IMR-90 (cell line): ENCODE measurements at regions not wholly inside any gene's neighbourhood (a gene's known extent, or its start where the extent isn't known, plus 50 kb on each side); places are given as distances from the start of the nearest gene placed in this dataset.

Source experiments
- ATAC-seq: fragments of 200-7000 bp; cut with Tn5 transposase; 2 replicates; pipeline ENCODE4 v1.9.1; 2020; ENCODE audit warnings: low read depth, mild to moderate bottlenecking, moderate library complexity
- BruUV-seq: library from RNA; stranded (reverse); fragments of 400-500 nt; replicated peaks from 2 replicates; lab custom pipeline; 2021; lab: Mats Ljungman, UMichigan
- CTCF ChIA-PET: fragments of 300-600 bp; formaldehyde crosslinking; extraction: SDS; loops from one replicate; lab custom pipeline; 2021; ENCODE audit warnings: antibody characterized with exemption; lab: Yijun Ruan, JAX
- POLR2A ChIA-PET: fragments of 300-600 bp; sonication (Branson Sonifier 250); formaldehyde crosslinking; loops from one replicate; lab custom pipeline; 2022; ENCODE audit warnings: antibody characterized with exemption; ENCODE audit not compliant: unreplicated experiment; lab: Charles Lee
- DNase-seq: peaks from one replicate; pipeline ENCODE4 v3.0.0; 2013
- H2AFZ ChIP-seq: replicated peaks from 2 replicates; pipeline ENCODE3; 2013; ENCODE audit warnings: low read length, mild to moderate bottlenecking; ENCODE audit not compliant: poor library complexity
- H2AK5ac ChIP-seq: 2 replicates; pipeline ENCODE4 v1.6.1; 2013; ENCODE audit warnings: low read depth, low read length, inconsistent platforms
- H2AK9ac ChIP-seq: replicated peaks from 2 replicates; pipeline ENCODE3; 2013; ENCODE audit warnings: mild to moderate bottlenecking, low read depth, low read length, moderate library complexity; ENCODE audit not compliant: poor library complexity
- H2BK120ac ChIP-seq: 2 replicates; pipeline ENCODE4 v1.6.1; 2013; ENCODE audit warnings: low read depth, low read length, inconsistent platforms
- H2BK15ac ChIP-seq: 3 replicates; pipeline ENCODE4 v1.6.1; 2013; ENCODE audit warnings: low read depth, low read length, inconsistent platforms
- H2BK20ac ChIP-seq: 2 replicates; pipeline ENCODE4 v1.6.1; 2013; ENCODE audit warnings: low read depth, mild to moderate bottlenecking, inconsistent platforms, low read length, moderate library complexity
- H2BK5ac ChIP-seq: 2 replicates; pipeline ENCODE4 v1.6.1; 2013; ENCODE audit warnings: mild to moderate bottlenecking, low read depth, low read length, inconsistent platforms; ENCODE audit not compliant: poor library complexity, severe bottlenecking
- H3K14ac ChIP-seq: replicated peaks from 2 replicates; pipeline ENCODE4 v1.6.1; 2013; ENCODE audit warnings: low read depth, low read length, inconsistent platforms
- H3K18ac ChIP-seq: 2 replicates; pipeline ENCODE4 v1.6.1; 2013; ENCODE audit warnings: low read depth, low read length, control low read depth
- H3K23ac ChIP-seq: 2 replicates; pipeline ENCODE4 v1.6.1; 2013; ENCODE audit warnings: low read depth, low read length, inconsistent platforms
- H3K27ac ChIP-seq: 2 replicates; pipeline ENCODE4 v1.5.1; 2013; ENCODE audit warnings: mild to moderate bottlenecking, control low read depth, low read length; ENCODE audit not compliant: insufficient read depth
- H3K27me3 ChIP-seq: 2 replicates; pipeline ENCODE4 v1.6.1; 2013; ENCODE audit warnings: low read length; ENCODE audit not compliant: control insufficient read depth, insufficient read depth
- H3K36me3 ChIP-seq: 2 replicates; pipeline ENCODE4 v1.6.1; 2013; ENCODE audit warnings: low read length, mixed read lengths; ENCODE audit not compliant: control insufficient read depth, insufficient read depth
- H3K4ac ChIP-seq: 2 replicates; pipeline ENCODE4 v1.6.1; 2013; ENCODE audit warnings: low read depth, low read length, inconsistent platforms
- H3K4me1 ChIP-seq: 2 replicates; pipeline ENCODE4 v1.6.1; 2013; ENCODE audit warnings: low read length, mixed read lengths; ENCODE audit not compliant: control insufficient read depth, insufficient read depth
- H3K4me2 ChIP-seq: 2 replicates; pipeline ENCODE4 v1.6.1; 2013; ENCODE audit warnings: low read depth, mild to moderate bottlenecking, control low read depth, low read length, moderate library complexity
- H3K4me3 ChIP-seq: 2 replicates; pipeline ENCODE4 v1.5.1; 2013; ENCODE audit warnings: low read depth, mild to moderate bottlenecking, control low read depth, low read length, moderate library complexity; ENCODE audit not compliant: insufficient read depth
- H3K56ac ChIP-seq: 2 replicates; pipeline ENCODE4 v1.6.1; 2013; ENCODE audit warnings: low read length, inconsistent platforms; ENCODE audit not compliant: insufficient read depth; ENCODE audit errors: extremely low read depth
- H3K79me1 ChIP-seq, 2 experiments: 2 replicates each; pipeline ENCODE4 v1.6.1; 2013; ENCODE audit warnings: low read length in 2 of 2, inconsistent platforms in 1 of 2, low read depth in 1 of 2
- H3K9ac ChIP-seq: 2 replicates; pipeline ENCODE4 v1.6.1; 2013; ENCODE audit warnings: low read depth, low read length, control low read depth
- H3K9me1 ChIP-seq: 2 replicates; pipeline ENCODE4 v1.6.1; 2013; ENCODE audit warnings: low read length, inconsistent platforms; ENCODE audit not compliant: insufficient read depth
- H3K9me3 ChIP-seq: 2 replicates; pipeline ENCODE4 v1.6.1; 2013; ENCODE audit warnings: low read length; ENCODE audit not compliant: control insufficient read depth, insufficient read depth
- H4K20me1 ChIP-seq: 2 replicates; pipeline ENCODE4 v1.6.1; 2013; ENCODE audit warnings: low read length, inconsistent platforms; ENCODE audit not compliant: insufficient read depth
- H4K5ac ChIP-seq: 2 replicates; pipeline ENCODE4 v1.6.1; 2013; ENCODE audit warnings: mild to moderate bottlenecking, low read depth, low read length, control low read depth
- H4K8ac ChIP-seq, 2 experiments: 2 replicates each; pipeline ENCODE4 v1.6.1; 2013; ENCODE audit warnings: low read depth in 2 of 2, low read length in 2 of 2, control low read depth in 1 of 2, inconsistent platforms in 1 of 2
- H4K91ac ChIP-seq: 2 replicates; pipeline ENCODE4 v1.6.1; 2013; ENCODE audit warnings: low read depth, low read length, inconsistent platforms; ENCODE audit not compliant: insufficient read depth
- CEBPB ChIP-seq: IDR thresholded peaks from 2 replicates; pipeline ENCODE4 v1.6.1; 2012; ENCODE audit warnings: low read depth, low read length, improper control_type of control experiment
- CHD1 ChIP-seq: IDR thresholded peaks from 2 replicates; pipeline ENCODE4 v1.6.1; 2012; ENCODE audit warnings: low read depth, low read length, improper control_type of control experiment
- ELK1 ChIP-seq: fragments of 150-350 bp; IDR thresholded peaks from 2 replicates; pipeline ENCODE4 v1.6.1; 2016; ENCODE audit warnings: low read depth, mild to moderate bottlenecking, low read length, moderate library complexity, borderline replicate concordance
- FOS ChIP-seq: fragments of 150-350 bp; IDR thresholded peaks from 2 replicates; pipeline ENCODE4 v1.6.1; 2016; ENCODE audit warnings: low read depth, low read length
- MAFK ChIP-seq: IDR thresholded peaks from 2 replicates; pipeline ENCODE4 v1.6.1; 2012; ENCODE audit warnings: low read depth, low read length, improper control_type of control experiment
- MAZ ChIP-seq: IDR thresholded peaks from 2 replicates; pipeline ENCODE4 v1.6.1; 2012; ENCODE audit warnings: low read depth, mild to moderate bottlenecking, low read length, improper control_type of control experiment, moderate library complexity, borderline replicate concordance
- MXI1 ChIP-seq: IDR thresholded peaks from 2 replicates; pipeline ENCODE4 v1.6.1; 2012; ENCODE audit warnings: low read depth, mild to moderate bottlenecking, low read length, moderate library complexity, borderline replicate concordance
- NFE2L2 ChIP-seq: fragments of 150-350 bp; IDR thresholded peaks from 2 replicates; pipeline ENCODE4 v1.6.1; 2016; ENCODE audit warnings: low read depth, mild to moderate bottlenecking, low read length
- POLR2A ChIP-seq: IDR thresholded peaks from 2 replicates; pipeline ENCODE4 v1.6.1; 2012; ENCODE audit warnings: mild to moderate bottlenecking, low read depth, low read length
- RAD21 ChIP-seq: IDR thresholded peaks from 2 replicates; pipeline ENCODE4 v1.6.1; 2012; ENCODE audit warnings: low read length, improper control_type of control experiment
- RCOR1 ChIP-seq: IDR thresholded peaks from 2 replicates; pipeline ENCODE4 v1.6.1; 2012; ENCODE audit warnings: mild to moderate bottlenecking, low read length, improper control_type of control experiment; ENCODE audit not compliant: insufficient replicate concordance
- RFX5 ChIP-seq: IDR thresholded peaks from 2 replicates; pipeline ENCODE4 v1.8.0; 2012; ENCODE audit warnings: low read depth, mild to moderate bottlenecking, low read length, moderate library complexity
- SMC3 ChIP-seq: fragments of 150-350 bp; IDR thresholded peaks from 2 replicates; pipeline ENCODE4 v1.6.1; 2016; ENCODE audit warnings: low read depth, mild to moderate bottlenecking, antibody characterized with exemption, low read length, moderate library complexity
- WGBS, 2 experiments: methylation state at CpG; one replicate each; pipeline versions ENCODE4 v1.1.5 to v1.1.7; 2013; ENCODE audit warnings: missing lambda C conversion rate in 2 of 2; ENCODE audit not compliant: insufficient read length in 1 of 2; ENCODE audit errors: extremely low coverage in 2 of 2; 5-methylcytosine and 5-hydroxymethylcytosine counted together
- dilution Hi-C: fragments of 300-500 bp; cut with HindIII; formaldehyde crosslinking; loops from one replicate; pipeline ENCODE4 v1.14.3; 2018; ENCODE audit warnings: low sequenced_read_pairs; ENCODE audit not compliant: unreplicated experiment
- in situ Hi-C: fragments of 300-500 bp; cut with MboI; formaldehyde crosslinking; loops from 3 replicates; pipeline ENCODE4 v1.14.3; 2019; ENCODE audit warnings: low sequenced_read_pairs, inconsistent platforms, mixed read lengths
- intact Hi-C: fragments of 100-400 bp; cut with micrococcal nuclease; formaldehyde crosslinking; loops from 2 replicates; pipeline ENCODE4 v1.10.0; 2022

- Histone ChIP-seq H3K18ac (no peak overlapping the region), H2BK15ac (no peak overlapping the region), H4K20me1 (no peaks in the 10 kb centered on the region), H3K4me2 (no peak overlapping the region), H3K9me3 (no peaks in the 10 kb centered on the region), H3K4me3 (no peak overlapping the region), H3K9ac (no peak overlapping the region), H4K8ac (no peak overlapping the region), H4K91ac (no peak overlapping the region), H3K27me3 (no peaks in the 10 kb centered on the region), H4K5ac (no peak overlapping the region), H3K4ac (no peak overlapping the region), H3K14ac (no peak overlapping the region), H3K9me1 (no peaks in the 10 kb centered on the region), H2AK9ac (no peak overlapping the region), H3K36me3 (no peaks in the 10 kb centered on the region), H3K79me1 (no peaks in the 10 kb centered on the region), H2BK20ac (no peak overlapping the region), H3K23ac (no peak overlapping the region), H2AFZ (no peak overlapping the region), H3K4me1 (no peaks in the 10 kb centered on the region), H2AK5ac (no peak overlapping the region), H3K56ac (no peak overlapping the region), H3K27ac (no peak overlapping the region), H2BK5ac (no peak overlapping the region), H2BK120ac (no peak overlapping the region)
- DNase-seq = no peak
- dilution Hi-C loops = no loop called here
- in situ Hi-C loops = no loop called here
- no TSS peak for BruUV-seq
- POLR2A ChIA-PET = no interaction called here
- WGBS, 2 experiments = no CpG with 5 or more reads among the region's 3 CpGs
- CTCF ChIA-PET = interaction anchor here (0.7 kb wide), 1 partner anchor 32 kb away, joined by 7 read pairs; no protein-coding TSS in a partner anchor
- intact Hi-C loops = no loop called here
- TF ChIP-seq NFE2L2 = no peak
- no peak for TF ChIP-seq ELK1
- TF ChIP-seq FOS = no peak
- TF ChIP-seq MAFK = no peak
- no peak for TF ChIP-seq RFX5
- no peak for TF ChIP-seq MAZ
- TF ChIP-seq RCOR1 = no peak
- no peak for TF ChIP-seq CEBPB
- no peak for TF ChIP-seq POLR2A
- no peak for TF ChIP-seq RAD21
- TF ChIP-seq SMC3 = no peak
- TF ChIP-seq CHD1 = no peak
- TF ChIP-seq MXI1 = no peak
- no peak for ATAC-seq
These were observed 92.9 kb upstream of the TNIP3 start for GRCh38 chr4:121256887-121257466.
